ENCODE measurements at regions not wholly inside any gene's neighbourhood (a gene's known extent, or its start where the extent isn't known, plus 50 kb on each side); places are given as distances from the start of the nearest gene placed in this dataset.

DNA sequence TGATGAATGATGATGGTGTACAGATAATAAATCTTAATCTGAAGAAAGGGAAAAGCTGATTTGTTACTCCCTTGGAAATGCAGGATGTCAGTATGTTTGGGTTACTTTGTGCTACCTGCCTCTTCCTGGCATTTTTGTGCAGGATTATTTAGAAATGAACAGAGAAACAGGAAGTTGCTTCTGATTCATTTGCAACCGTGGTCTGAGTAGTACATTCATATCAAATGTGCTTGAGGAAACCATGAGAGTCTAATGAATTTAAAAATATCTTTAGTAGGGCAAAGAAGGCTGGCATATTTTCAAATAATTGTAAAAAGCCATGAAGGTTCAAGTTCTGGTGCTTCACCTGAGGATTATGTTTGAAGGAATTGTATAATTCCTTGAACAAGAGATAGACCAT, 391.6 kb downstream of the TMEM161B start:
- TF ChIP-seq, protein P1, sequence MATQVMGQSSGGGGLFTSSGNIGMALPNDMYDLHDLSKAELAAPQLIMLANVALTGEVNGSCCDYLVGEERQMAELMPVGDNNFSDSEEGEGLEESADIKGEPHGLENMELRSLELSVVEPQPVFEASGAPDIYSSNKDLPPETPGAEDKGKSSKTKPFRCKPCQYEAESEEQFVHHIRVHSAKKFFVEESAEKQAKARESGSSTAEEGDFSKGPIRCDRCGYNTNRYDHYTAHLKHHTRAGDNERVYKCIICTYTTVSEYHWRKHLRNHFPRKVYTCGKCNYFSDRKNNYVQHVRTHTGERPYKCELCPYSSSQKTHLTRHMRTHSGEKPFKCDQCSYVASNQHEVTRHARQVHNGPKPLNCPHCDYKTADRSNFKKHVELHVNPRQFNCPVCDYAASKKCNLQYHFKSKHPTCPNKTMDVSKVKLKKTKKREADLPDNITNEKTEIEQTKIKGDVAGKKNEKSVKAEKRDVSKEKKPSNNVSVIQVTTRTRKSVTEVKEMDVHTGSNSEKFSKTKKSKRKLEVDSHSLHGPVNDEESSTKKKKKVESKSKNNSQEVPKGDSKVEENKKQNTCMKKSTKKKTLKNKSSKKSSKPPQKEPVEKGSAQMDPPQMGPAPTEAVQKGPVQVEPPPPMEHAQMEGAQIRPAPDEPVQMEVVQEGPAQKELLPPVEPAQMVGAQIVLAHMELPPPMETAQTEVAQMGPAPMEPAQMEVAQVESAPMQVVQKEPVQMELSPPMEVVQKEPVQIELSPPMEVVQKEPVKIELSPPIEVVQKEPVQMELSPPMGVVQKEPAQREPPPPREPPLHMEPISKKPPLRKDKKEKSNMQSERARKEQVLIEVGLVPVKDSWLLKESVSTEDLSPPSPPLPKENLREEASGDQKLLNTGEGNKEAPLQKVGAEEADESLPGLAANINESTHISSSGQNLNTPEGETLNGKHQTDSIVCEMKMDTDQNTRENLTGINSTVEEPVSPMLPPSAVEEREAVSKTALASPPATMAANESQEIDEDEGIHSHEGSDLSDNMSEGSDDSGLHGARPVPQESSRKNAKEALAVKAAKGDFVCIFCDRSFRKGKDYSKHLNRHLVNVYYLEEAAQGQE (IDR thresholded peaks at IDR 0.05; ENCODE audit: unreplicated experiment): no peak
- TF ChIP-seq CTCF (conservative IDR thresholded peaks at IDR 0.05; ENCODE audit: low read depth in 2 of 2): no peak
- TF ChIP-seq EZH2phosphoT487 (IDR thresholded peaks at IDR 0.05; ENCODE audit: unreplicated experiment): no peak
- TF ChIP-seq CREB1 (CRISPR knock-in tag; IDR thresholded peaks at IDR 0.05; ENCODE audit: low read depth): no peak
- no peak for TF ChIP-seq POLR2AphosphoS5 (IDR thresholded peaks at IDR 0.05; ENCODE audit: low read depth)
- TF ChIP-seq JUNB (IDR thresholded peaks at IDR 0.05; ENCODE audit: unreplicated experiment): no peak
- TF ChIP-seq EZH2 (IDR thresholded peaks at IDR 0.05; ENCODE audit: low read depth, unreplicated experiment): no peak
- no peak for TF ChIP-seq ZNF114 (CRISPR knock-in tag; IDR thresholded peaks at IDR 0.05)
- TF ChIP-seq, protein P2, sequence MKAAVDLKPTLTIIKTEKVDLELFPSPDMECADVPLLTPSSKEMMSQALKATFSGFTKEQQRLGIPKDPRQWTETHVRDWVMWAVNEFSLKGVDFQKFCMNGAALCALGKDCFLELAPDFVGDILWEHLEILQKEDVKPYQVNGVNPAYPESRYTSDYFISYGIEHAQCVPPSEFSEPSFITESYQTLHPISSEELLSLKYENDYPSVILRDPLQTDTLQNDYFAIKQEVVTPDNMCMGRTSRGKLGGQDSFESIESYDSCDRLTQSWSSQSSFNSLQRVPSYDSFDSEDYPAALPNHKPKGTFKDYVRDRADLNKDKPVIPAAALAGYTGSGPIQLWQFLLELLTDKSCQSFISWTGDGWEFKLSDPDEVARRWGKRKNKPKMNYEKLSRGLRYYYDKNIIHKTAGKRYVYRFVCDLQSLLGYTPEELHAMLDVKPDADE (IDR thresholded peaks at IDR 0.05): no peak

Data from GM23338 (cell line).